CD1c-positive myeloid dendritic cell (primary cell): ENCODE measurements at regions not wholly inside any gene's neighbourhood (a gene's known extent, or its start where the extent isn't known, plus 50 kb on each side); places are given as distances from the start of the nearest gene placed in this dataset.
"Not testable (repeated sequence)": the region's sequence is repeated elsewhere in the genome, so short reads cannot be mapped to it uniquely, and the experiment has no call there.

Experiments used
- DNase-seq: peaks from one replicate; pipeline ENCODE4 v3.0.0-alpha.2; 2016; ENCODE audit errors: extremely low spot score

GRCh38 chr3:168779970-168780645, 684.4 kb upstream of the GOLIM4 start:
- DNase-seq = not testable (repeated sequence)

GRCh38 chr3:168753724-168754123, 658.0 kb upstream of the GOLIM4 start:
- no peak for DNase-seq

GRCh38 chr3:168752339-168752738, 656.6 kb upstream of the GOLIM4 start:
- no peak for DNase-seq

GRCh38 chr3:168747697-168748096, 652.0 kb upstream of the GOLIM4 start:
- no peak for DNase-seq

- no peak for DNase-seq
Measured at GRCh38 chr3:168738527-168739325, 643.0 kb upstream of the GOLIM4 start.

- no peak for DNase-seq
Measured at GRCh38 chr3:168736202-168736601, 640.5 kb upstream of the GOLIM4 start.

- DNase-seq = no peak
Measured at GRCh38 chr3:168730073-168730472, 634.3 kb upstream of the GOLIM4 start.

- no peak for DNase-seq
Measured at GRCh38 chr3:168722091-168722490, 626.4 kb upstream of the GOLIM4 start.

- DNase-seq = no peak
Measured at GRCh38 chr3:168714609-168715240, 619.0 kb upstream of the GOLIM4 start.

GRCh38 chr3:168709073-168709472, 613.3 kb upstream of the GOLIM4 start:
- DNase-seq = no peak

GRCh38 chr3:168707900-168708299, 612.2 kb upstream of the GOLIM4 start:
- no peak for DNase-seq

- no peak for DNase-seq
Measured at GRCh38 chr3:168705412-168705811, 609.7 kb upstream of the GOLIM4 start.

- no peak for DNase-seq
Measured at GRCh38 chr3:168696051-168696450, 600.3 kb upstream of the GOLIM4 start.

- no peak for DNase-seq
Measured at GRCh38 chr3:168693870-168694269, 598.1 kb upstream of the GOLIM4 start.

- DNase-seq = no peak
Measured at GRCh38 chr3:168688267-168688666, 592.5 kb upstream of the GOLIM4 start.

GRCh38 chr3:168684519-168684918, 588.8 kb upstream of the GOLIM4 start:
- no peak for DNase-seq

- no peak for DNase-seq
Measured at GRCh38 chr3:168678730-168679129, 583.0 kb upstream of the GOLIM4 start.

- DNase-seq = no peak
Measured at GRCh38 chr3:168671091-168671490, 575.4 kb upstream of the GOLIM4 start.

GRCh38 chr3:168660879-168661657, 565.3 kb upstream of the GOLIM4 start:
- not testable (repeated sequence) for DNase-seq

- no peak for DNase-seq
Measured at GRCh38 chr3:168659015-168659414, 563.3 kb upstream of the GOLIM4 start.

- no peak for DNase-seq
Measured at GRCh38 chr3:168655611-168656010, 559.9 kb upstream of the GOLIM4 start.

GRCh38 chr3:168654700-168655099, 559.0 kb upstream of the GOLIM4 start:
- DNase-seq = no peak
